GM19193 (cell line): ENCODE measurements at regions not wholly inside any gene's neighbourhood (a gene's known extent, or its start where the extent isn't known, plus 50 kb on each side); places are given as distances from the start of the nearest gene placed in this dataset.

Experiments used
- POLR2A ChIP-seq: IDR thresholded peaks from 4 replicates; pipeline ENCODE4 v1.6.1; 2011; ENCODE audit not compliant: insufficient read depth, insufficient read length; ENCODE audit errors: extremely low read depth

GRCh38 chr1:219560856-219561255, 52.0 kb downstream of the ZC3H11B start:
- no peak for TF ChIP-seq POLR2A

GRCh38 chr1:219559899-219560298, 53.0 kb downstream of the ZC3H11B start:
- no peak for TF ChIP-seq POLR2A

DNA sequence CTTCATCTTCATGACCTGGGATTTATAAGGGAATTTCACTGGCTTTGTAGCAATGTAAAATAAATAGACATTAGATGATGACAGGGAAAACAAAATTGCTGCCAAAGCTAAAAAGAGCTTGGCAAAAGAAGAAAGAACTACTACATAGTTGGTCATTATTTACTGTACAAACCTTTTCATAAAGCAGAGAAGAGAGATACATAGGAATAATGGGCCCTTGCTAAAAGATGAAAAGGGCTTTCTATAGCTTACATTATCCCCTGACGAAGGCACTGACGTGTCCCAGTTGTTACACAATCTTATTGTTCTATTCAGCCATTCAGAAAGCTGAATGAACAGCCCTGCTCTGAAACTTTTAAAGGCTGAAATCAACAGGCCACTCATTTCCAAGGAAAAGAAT, 57.1 kb downstream of the ZC3H11B start:
- no peak for TF ChIP-seq POLR2A

DNA sequence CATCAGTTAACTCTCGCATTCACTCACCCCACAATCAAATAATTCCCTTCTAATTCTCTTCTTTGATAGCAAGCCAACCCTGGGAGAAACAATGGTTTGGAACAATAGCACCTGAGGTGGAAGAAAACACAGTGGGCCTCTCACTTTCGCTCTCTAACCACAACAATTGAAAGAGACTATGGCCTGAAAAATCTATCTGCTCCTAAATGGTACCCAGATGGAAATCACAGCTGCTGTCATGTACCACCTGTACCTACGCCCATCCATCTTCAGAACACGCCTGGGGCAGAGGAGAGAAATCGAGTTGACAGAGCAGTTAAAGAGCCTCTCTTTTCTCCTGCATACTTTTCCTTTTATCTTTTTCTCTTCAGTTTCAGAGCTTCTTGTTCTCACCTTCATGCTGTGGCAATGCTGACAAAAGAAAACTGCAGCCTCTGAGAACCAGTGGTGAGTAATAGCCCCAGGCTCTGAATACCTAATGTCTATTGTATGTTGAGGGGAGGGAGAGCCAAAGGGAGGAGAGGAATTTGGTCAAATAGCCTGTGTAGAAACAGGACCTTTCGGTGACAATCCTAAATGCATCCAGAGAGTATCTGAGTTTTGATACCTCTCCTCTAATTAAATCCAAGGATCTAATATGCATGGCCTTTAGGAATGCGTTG, 57.7 kb downstream of the ZC3H11B start:
- no peak for TF ChIP-seq POLR2A

DNA sequence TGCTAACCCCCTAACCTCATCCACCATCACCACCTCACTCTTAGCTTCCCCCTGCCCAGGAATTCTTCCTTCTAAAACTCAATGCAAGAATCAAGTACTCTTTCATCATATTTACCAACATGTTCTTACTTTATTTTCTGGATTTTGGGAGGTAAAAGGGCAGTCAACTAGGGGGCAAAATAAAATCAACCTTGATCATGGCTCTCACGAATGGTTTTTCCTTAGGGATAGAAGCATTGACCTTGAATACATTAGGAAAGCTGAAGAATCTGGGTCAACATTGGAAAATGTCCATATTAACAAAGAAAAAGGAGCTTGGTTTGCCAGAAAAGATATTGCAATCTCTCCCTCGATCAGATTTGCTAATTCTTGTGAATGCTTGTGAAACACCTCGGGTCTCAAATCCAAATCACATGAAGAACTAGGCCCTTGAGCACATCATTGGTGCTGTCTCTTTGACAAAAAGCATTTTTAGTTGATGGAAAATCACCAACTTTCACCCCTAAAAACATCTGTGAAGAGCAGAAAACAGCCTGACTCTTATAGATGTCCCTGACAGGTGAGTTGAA, 58.9 kb downstream of the ZC3H11B start:
- TF ChIP-seq POLR2A: no peak

- no peak for TF ChIP-seq POLR2A
These were observed 62.7 kb downstream of the ZC3H11B start for GRCh38 chr1:219550201-219550600.

DNA sequence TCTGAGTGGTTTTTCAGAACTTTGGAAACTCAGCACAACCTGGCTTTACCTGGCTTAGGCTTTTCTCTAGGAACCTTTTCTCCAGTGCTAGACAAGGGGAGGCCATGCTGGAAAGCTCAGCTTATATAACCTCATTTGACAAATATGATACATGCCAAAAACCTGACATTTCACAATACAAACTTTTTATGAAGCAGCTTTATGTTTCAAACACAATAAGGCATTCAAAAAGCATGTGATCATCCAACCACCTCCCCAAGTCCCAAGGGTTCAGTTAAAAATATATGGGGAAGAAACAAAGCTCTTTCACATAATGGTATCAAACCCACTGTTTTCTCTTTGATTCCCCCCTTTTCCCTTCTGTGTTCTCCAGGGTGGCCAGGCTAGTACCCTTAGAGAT, 63.7 kb downstream of the ZC3H11B start:
- no peak for TF ChIP-seq POLR2A

- TF ChIP-seq POLR2A: no peak
These were observed 64.5 kb downstream of the ZC3H11B start for GRCh38 chr1:219548386-219548785.

DNA sequence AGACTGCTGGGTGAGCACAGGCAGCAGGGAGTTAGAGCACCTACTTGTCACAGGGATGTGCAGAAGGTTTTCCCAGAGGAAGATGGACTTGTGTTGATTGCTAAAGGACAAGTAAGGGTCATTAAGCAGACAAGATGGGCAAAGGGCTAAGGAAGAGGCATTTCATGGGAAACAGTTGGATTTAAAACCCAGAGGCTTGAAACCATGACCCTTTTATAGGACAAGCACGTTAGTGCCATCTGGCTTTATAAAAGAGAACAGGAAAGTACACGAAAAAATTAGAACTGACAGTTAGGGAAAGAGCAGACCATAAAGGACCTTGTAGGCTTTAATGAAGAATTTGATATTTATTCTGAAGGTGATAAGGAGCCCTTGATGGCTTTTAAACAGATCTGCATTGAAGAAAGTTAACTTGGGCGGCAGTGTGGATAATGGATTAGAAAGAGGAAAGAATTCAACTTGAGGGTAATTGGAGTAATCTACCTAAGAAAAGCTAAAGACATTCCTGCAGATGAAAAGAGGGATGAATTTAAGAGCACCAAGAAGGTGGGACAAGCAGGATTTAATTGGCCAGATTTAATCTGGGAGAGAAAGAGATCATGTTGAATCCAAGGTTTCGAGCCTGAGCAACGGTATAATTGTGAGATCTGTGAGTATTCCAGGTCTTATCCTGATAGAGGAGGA, 68.6 kb downstream of the ZC3H11B start:
- TF ChIP-seq POLR2A: no peak

DNA sequence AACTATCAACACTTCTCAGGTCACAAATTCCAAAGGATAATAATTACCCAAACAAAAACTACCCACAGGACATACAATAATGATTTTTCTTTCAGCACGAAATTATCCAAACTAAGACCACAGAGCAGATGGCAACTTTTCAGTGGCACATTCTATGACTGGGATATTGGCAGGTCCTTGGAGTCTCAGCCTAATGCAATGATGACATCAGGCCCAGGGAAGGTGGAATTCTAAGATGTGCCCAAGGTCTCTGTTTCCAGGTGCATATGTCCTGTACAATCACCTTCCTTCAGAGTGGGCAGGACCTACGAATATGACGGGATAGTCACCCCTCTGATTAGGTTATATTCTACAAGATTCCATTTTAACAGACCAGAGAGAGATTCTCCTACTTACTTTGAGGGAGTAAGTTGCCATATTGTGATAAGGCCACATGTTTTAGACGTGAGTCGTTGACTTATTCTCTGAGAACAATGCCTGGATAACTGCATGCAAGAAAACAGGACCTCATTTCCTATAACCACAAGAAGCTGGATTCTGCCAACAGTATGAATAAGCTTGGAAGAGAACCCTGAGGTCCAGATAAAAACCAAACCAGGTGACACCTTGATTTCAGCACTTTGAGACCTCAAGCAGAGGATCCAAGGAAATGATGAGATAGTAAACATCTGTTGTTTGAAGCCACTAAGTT, 69.9 kb downstream of the ZC3H11B start:
- no peak for TF ChIP-seq POLR2A

DNA sequence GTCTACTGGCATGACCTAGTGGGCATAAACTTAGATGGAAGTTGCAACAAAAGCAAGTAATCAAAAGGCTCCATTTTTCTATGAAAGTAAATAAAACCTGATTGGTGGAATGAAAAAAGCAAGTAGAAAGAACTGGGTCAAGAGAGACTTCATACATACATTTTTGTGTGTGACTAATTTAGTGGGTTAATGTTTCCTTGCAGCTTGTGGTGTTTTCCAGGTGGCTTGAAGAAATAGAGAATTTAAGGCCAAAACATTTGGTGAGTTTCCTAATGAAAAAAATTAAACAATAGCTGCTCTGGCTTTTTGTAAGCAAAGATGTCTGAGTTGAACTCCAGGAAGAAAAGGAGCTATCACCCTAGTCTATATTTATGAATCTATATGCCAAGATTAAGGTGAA, 71.0 kb downstream of the ZC3H11B start:
- TF ChIP-seq POLR2A: no peak

GRCh38 chr1:219539645-219540254, 73.2 kb downstream of the ZC3H11B start:
- TF ChIP-seq POLR2A: no peak

GRCh38 chr1:219538886-219539285, 74.0 kb downstream of the ZC3H11B start:
- no peak for TF ChIP-seq POLR2A

DNA sequence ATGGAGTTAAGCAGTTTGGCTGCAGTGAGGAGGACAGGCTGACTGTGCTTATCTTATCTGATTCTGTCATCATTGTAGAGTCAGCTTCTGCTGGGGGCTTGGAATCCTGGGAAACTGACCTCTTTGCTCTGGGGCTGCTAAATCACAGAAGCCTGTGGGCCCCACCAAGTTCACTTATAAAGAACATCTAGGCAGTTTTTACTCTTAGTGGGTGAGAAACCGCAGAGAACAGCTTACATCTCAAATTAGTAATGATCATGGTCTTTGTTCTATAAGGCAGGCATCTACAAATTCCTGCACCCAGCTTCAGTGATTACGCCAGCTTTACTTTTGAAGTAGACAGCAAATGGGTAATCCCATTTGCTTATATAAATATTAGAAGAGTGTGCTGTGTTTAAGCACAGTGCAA, 75.7 kb downstream of the ZC3H11B start:
- TF ChIP-seq POLR2A: no peak

DNA sequence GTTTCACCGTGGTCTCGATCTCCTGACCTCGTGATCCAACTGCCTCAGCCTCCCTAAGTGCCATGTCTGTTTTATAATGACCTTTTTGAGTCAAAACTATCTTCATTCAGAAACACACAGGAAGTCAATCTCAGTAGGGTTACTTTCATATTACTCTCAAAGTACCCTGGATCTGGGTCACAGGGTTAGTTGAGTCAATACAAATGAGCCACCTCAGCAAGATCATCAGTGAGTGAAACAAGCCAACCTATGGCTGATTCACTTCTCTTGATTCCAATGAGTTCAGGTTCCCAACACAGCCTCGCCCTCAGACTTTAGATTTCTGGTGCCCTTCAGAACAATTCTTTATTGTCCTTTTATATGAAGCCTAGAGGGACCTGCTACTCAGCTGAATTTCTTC, 76.9 kb downstream of the ZC3H11B start:
- no peak for TF ChIP-seq POLR2A
